Endothelial cell of umbilical vein (primary cell): ENCODE measurements at regions not wholly inside any gene's neighbourhood (a gene's known extent, or its start where the extent isn't known, plus 50 kb on each side); places are given as distances from the start of the nearest gene placed in this dataset.

ENCODE experiments used
- BruUV-seq: library from RNA; stranded (reverse); fragments of 400-500 nt; replicated peaks from 2 replicates; lab custom pipeline; 2021; lab: Mats Ljungman, UMichigan
- CTCF ChIA-PET: fragments of 300-600, 350-600 bp; sonication (Branson Sonifier 250); formaldehyde crosslinking; loops from one replicate; lab custom pipeline; 2021; ENCODE audit warnings: antibody characterized with exemption, inconsistent platforms; lab: Charles Lee
- POLR2A ChIA-PET: fragments of 300-600, 350-600 bp; sonication (Branson Sonifier 250); formaldehyde crosslinking; loops from one replicate; lab custom pipeline; 2021; ENCODE audit warnings: antibody characterized with exemption, inconsistent platforms; lab: Charles Lee
- DNase-seq: peaks from one replicate; pipeline ENCODE4 v3.0.0-alpha.2; 2011; ENCODE audit warnings: low read depth, low spot score
- FAIRE-seq: peaks from 2 replicates; lab custom pipeline; 2011; peaks lifted over from hg19 to GRCh38; lab: Jason Lieb, UNC
- H2AFZ ChIP-seq: 2 replicates; pipeline ENCODE4 v1.6.0; 2012; ENCODE audit warnings: low read depth, low read length, control low read depth, inconsistent platforms
- H3K27ac ChIP-seq: 2 replicates; pipeline ENCODE4 v1.5.1; 2011; ENCODE audit warnings: low read depth, mild to moderate bottlenecking, control low read depth, low read length, moderate library complexity; ENCODE audit not compliant: insufficient read depth
- H3K27me3 ChIP-seq, 2 experiments: 2 replicates each; pipeline versions ENCODE4 v1.6.0 to v1.6.1; 2011; ENCODE audit warnings: low read length in 2 of 2, mixed read lengths in 1 of 2; ENCODE audit not compliant: control insufficient read depth in 2 of 2, insufficient read depth in 2 of 2
- H3K36me3 ChIP-seq, 2 experiments: 2 replicates in 1 of 2; 3 replicates in 1 of 2; pipeline ENCODE4 v1.5.1; 2011; ENCODE audit warnings: low read length in 2 of 2, mild to moderate bottlenecking in 1 of 2, moderate library complexity in 1 of 2; ENCODE audit not compliant: control insufficient read depth in 2 of 2, insufficient read depth in 2 of 2; ENCODE audit errors: extremely low read depth in 1 of 2
- H3K4me1 ChIP-seq: 3 replicates; pipeline ENCODE4 v1.5.1; 2011; ENCODE audit warnings: mild to moderate bottlenecking, low read length; ENCODE audit not compliant: control insufficient read depth, insufficient read depth; ENCODE audit errors: extremely low read depth
- H3K4me2 ChIP-seq: 2 replicates; pipeline ENCODE4 v1.6.1; 2011; ENCODE audit warnings: low read length, control low read depth, mixed read lengths; ENCODE audit not compliant: insufficient read depth
- H3K4me3 ChIP-seq, 3 experiments: fragments of 200-600 bp in 1 of 3; sonication (generic), shearing (Covaris generic) in 1 of 3; replicated peaks in 1 of 3; 2 replicates each; pipeline ENCODE4 v1.5.1; 2011 to 2016; ENCODE audit warnings: control low read depth in 3 of 3, low read length in 3 of 3, mild to moderate bottlenecking in 2 of 3, inconsistent platforms in 1 of 3, low read depth in 1 of 3, moderate library complexity in 1 of 3; ENCODE audit not compliant: insufficient read depth in 1 of 3
- H3K79me2 ChIP-seq: 2 replicates; pipeline ENCODE4 v1.6.0; 2012; ENCODE audit warnings: low read length, inconsistent platforms; ENCODE audit not compliant: control insufficient read depth, insufficient read depth
- H3K9ac ChIP-seq: replicated peaks from 2 replicates; pipeline ENCODE3; 2011; ENCODE audit warnings: low read length, control low read depth; ENCODE audit not compliant: insufficient read depth; ENCODE audit errors: extremely low read depth
- H3K9me1 ChIP-seq: replicated peaks from 3 replicates; pipeline ENCODE4 v1.6.0; 2011; ENCODE audit warnings: mild to moderate bottlenecking, low read length; ENCODE audit not compliant: control insufficient read depth, insufficient read depth; ENCODE audit errors: extremely low read depth
- H3K9me3 ChIP-seq: replicated peaks from 2 replicates; pipeline ENCODE4 v1.5.1; 2012; ENCODE audit warnings: low read length, inconsistent platforms; ENCODE audit not compliant: control insufficient read depth, insufficient read depth
- H4K20me1 ChIP-seq: replicated peaks from 2 replicates; pipeline ENCODE3; 2011; ENCODE audit warnings: mild to moderate bottlenecking, low read length; ENCODE audit not compliant: control insufficient read depth, insufficient read depth; ENCODE audit errors: extremely low read depth
- CTCF ChIP-seq, 2 donors: IDR thresholded peaks; 1 replicate in 1 of 2; 2 replicates in 1 of 2; pipeline ENCODE4 v1.5.1; 2011; ENCODE audit warnings: low read length in 2 of 2, mild to moderate bottlenecking in 2 of 2, moderate library complexity in 2 of 2, control low read depth in 1 of 2, inconsistent platforms in 1 of 2, low read depth in 1 of 2; ENCODE audit not compliant: insufficient read depth in 1 of 2; ENCODE audit errors: extremely low read depth in 1 of 2
- FOS ChIP-seq: IDR thresholded peaks from 2 replicates; pipeline ENCODE4 v1.6.1; 2011; ENCODE audit warnings: mild to moderate bottlenecking, low read length, moderate library complexity, borderline replicate concordance; ENCODE audit not compliant: insufficient read depth
- GATA2 ChIP-seq: IDR thresholded peaks from 2 replicates; pipeline ENCODE4 v1.7.0; 2011; ENCODE audit warnings: low read depth, mild to moderate bottlenecking, moderate library complexity, mixed read lengths, low read length; ENCODE audit not compliant: insufficient read length, insufficient read depth
- JUN ChIP-seq: IDR thresholded peaks from 2 replicates; pipeline ENCODE4 v1.6.1; 2011; ENCODE audit warnings: borderline replicate concordance, low read depth; ENCODE audit not compliant: insufficient read length, insufficient read depth
- MAX ChIP-seq: IDR thresholded peaks from 2 replicates; pipeline ENCODE4 v1.6.1; 2011; ENCODE audit not compliant: insufficient read depth, insufficient read length
- MYC ChIP-seq: IDR thresholded peaks from one replicate; pipeline ENCODE4 v1.6.1; 2011; ENCODE audit warnings: mild to moderate bottlenecking, low read depth, low read length
- POLR2AphosphoS5 ChIP-seq: IDR thresholded peaks from 2 replicates; pipeline ENCODE4 v1.6.1; 2012; ENCODE audit warnings: low read depth, mild to moderate bottlenecking, control low read depth, low read length, moderate library complexity; ENCODE audit not compliant: insufficient read depth
- dilution Hi-C: fragments of 300-500 bp; cut with MboI; formaldehyde crosslinking; loops from one replicate; pipeline ENCODE4 v1.15.0; 2019; ENCODE audit warnings: low sequenced_read_pairs; ENCODE audit not compliant: extremely low pct_ligation_motif_present
- intact Hi-C: fragments of 100-400 bp; cut with micrococcal nuclease; formaldehyde crosslinking; loops from one replicate; pipeline ENCODE4 v1.10.0; 2022

GRCh38 chr10:78626471-78626870 lies 442.3 kb upstream of the ZMIZ1 start:
- intact Hi-C loops (no loop called here), dilution Hi-C loops (no loop called here)
- BruUV-seq = no TSS peak
- Histone ChIP-seq H4K20me1 (no peaks in the 10 kb centered on the region), H3K79me2 (no peaks in the 10 kb centered on the region), H3K9me1 (no peaks in the 10 kb centered on the region), H3K27me3 (peaks cover 2 to 4% of the 10 kb centered on the region in 2 experiments), H2AFZ (no peak overlapping the region), H3K4me2 (no peak overlapping the region), H3K9me3 (no peaks in the 10 kb centered on the region), H3K27ac (no peak overlapping the region), H3K4me1 (no peaks in the 10 kb centered on the region), H3K36me3 (no peaks in the 10 kb centered on the region), H3K4me3 (no peak overlapping the region), H3K9ac (no peak overlapping the region)
- DNase-seq (no peak), FAIRE-seq (no peak)
- ChIA-PET CTCF (interaction anchor here (1.2 kb wide), 1 partner anchor 9 kb away, joined by 3 read pairs; no protein-coding TSS in a partner anchor), POLR2A (no interaction called here)
- TF ChIP-seq POLR2AphosphoS5 = no peak

DNA sequence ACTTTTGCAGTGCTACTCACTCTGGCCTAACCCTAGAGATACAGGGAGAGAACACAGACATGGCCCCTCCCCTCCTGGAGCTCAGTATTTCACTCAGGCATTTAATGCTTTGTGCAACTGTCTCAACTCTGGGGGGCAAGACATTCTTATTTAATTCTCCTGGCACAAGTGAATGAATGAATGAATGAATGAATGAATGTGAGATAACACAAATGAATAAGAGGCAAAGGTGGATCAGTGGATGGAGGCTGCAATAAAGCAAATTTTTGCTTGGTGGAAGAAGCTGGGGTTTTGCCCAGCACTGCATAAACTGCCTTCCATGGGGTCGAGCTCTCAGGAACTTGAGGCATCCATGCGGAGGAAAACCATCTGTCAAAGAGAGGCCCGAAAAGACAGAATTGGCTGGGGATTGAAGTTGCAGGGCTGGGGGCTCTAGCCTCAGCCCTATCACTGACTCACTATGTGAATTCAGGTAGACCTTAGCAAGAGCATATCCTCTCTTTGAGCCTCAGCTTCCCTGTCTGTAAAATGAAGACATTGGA lies 441.4 kb upstream of the ZMIZ1 start:
- Histone ChIP-seq H3K4me2 (no peak overlapping the region), H4K20me1 (no peaks in the 10 kb centered on the region), H3K4me1 (no peaks in the 10 kb centered on the region), H3K79me2 (no peaks in the 10 kb centered on the region), H3K4me3 (no peak overlapping the region), H2AFZ (no peak overlapping the region), H3K27ac (no peak overlapping the region), H3K9me3 (no peaks in the 10 kb centered on the region), H3K9me1 (no peaks in the 10 kb centered on the region), H3K9ac (no peak overlapping the region), H3K27me3 (peaks cover 0 to 4% of the 10 kb centered on the region in 2 experiments), H3K36me3 (no peaks in the 10 kb centered on the region)
- intact Hi-C loops = no loop called here
- TF ChIP-seq FOS = no peak
- TF ChIP-seq JUN = no peak
- no peak for TF ChIP-seq CTCF (IDR thresholded peaks at IDR 0.05; ENCODE audit: extremely low read depth in 1 of 2, insufficient read depth in 1 of 2, low read depth in 1 of 2, low read length in 2 of 2)
- TF ChIP-seq MYC = no peak
- TF ChIP-seq POLR2AphosphoS5 = no peak
- no peak for TF ChIP-seq MAX
- no peak for TF ChIP-seq GATA2
- ChIA-PET POLR2A (no interaction called here), CTCF (no interaction called here)
- dilution Hi-C loops = no loop called here
- no peak for DNase-seq
- no peak for FAIRE-seq
- BruUV-seq = no TSS peak
